HCT116 (cell line): ENCODE measurements at regions not wholly inside any gene's neighbourhood (a gene's known extent, or its start where the extent isn't known, plus 50 kb on each side); places are given as distances from the start of the nearest gene placed in this dataset.

ENCODE experiments used
- ATAC-seq: fragments of 200-7000 bp; cut with Tn5 transposase; 2 replicates; pipeline ENCODE4 v1.9.1; 2020; ENCODE audit warnings: mild to moderate bottlenecking, moderate library complexity
- BruUV-seq: library from RNA; stranded (reverse); fragments of 400-500 nt; replicated peaks from 2 replicates; lab custom pipeline; 2021; lab: Mats Ljungman, UMichigan
- CTCF ChIA-PET: fragments of 300-600 bp; sonication (Branson Sonifier 250); formaldehyde crosslinking; loops from one replicate; lab custom pipeline; 2021; ENCODE audit warnings: antibody characterized with exemption; lab: Charles Lee
- POLR2A ChIA-PET: fragments of 300-600, 350-600 bp; sonication (Branson Sonifier 250); formaldehyde crosslinking; loops from one replicate; lab custom pipeline; 2021; ENCODE audit warnings: antibody characterized with exemption; lab: Charles Lee
- RAD21 ChIA-PET, 2 experiments: fragments of 300-600 bp; sonication (Branson Sonifier 250); formaldehyde crosslinking; loops; one replicate each; lab custom pipeline; 2023; ENCODE audit warnings: low total read pairs in 2 of 2; ENCODE audit not compliant: uncharacterized antibody in 2 of 2, unreplicated experiment in 2 of 2, low non-redundant PET in 1 of 2; lab: Charles Lee
- DNase-seq: peaks from one replicate; pipeline ENCODE4 v3.0.0-alpha.2; 2010; ENCODE audit warnings: low read depth, low spot score
- H2AFZ ChIP-seq: fragments of 200-600 bp; shearing (Covaris generic), sonication (generic); 2 replicates; pipeline ENCODE4 v1.6.1; 2017; ENCODE audit warnings: low read depth, mixed run types, mixed read lengths, antibody characterized with exemption, low read length; ENCODE audit not compliant: poor library complexity, severe bottlenecking
- H3K27ac ChIP-seq: 2 replicates; pipeline ENCODE4 v1.5.1; 2012; ENCODE audit warnings: low read depth, low read length
- H3K27me3 ChIP-seq: fragments of 200-600 bp; sonication (generic); 2 replicates; pipeline ENCODE4 v1.6.1; 2016; ENCODE audit warnings: mixed run types, low read length, mixed read lengths; ENCODE audit not compliant: insufficient read depth
- H3K36me3 ChIP-seq, 2 experiments: fragments of 200-500 bp in 1 of 2; fragments of 200-600 bp in 1 of 2; sonication (Bioruptor generic) in 1 of 2; sonication (generic) in 1 of 2; 2 replicates each; pipeline versions ENCODE4 v1.5.1 to v1.6.1; 2014 to 2016; ENCODE audit warnings: low read length in 2 of 2, inconsistent platforms in 1 of 2, mixed read lengths in 1 of 2, mixed run types in 1 of 2; ENCODE audit not compliant: insufficient read depth in 2 of 2, control insufficient read depth in 1 of 2
- H3K4me1 ChIP-seq, 2 experiments: fragments of 200-600 bp in 1 of 2; sonication (generic) in 1 of 2; 2 replicates each; pipeline versions ENCODE4 v1.5.1 to v1.6.1; 2012 to 2017; ENCODE audit warnings: low read length in 2 of 2, inconsistent platforms in 1 of 2, mild to moderate bottlenecking in 1 of 2, mixed read lengths in 1 of 2, mixed run types in 1 of 2, moderate library complexity in 1 of 2; ENCODE audit not compliant: insufficient read depth in 2 of 2, control insufficient read depth in 1 of 2
- H3K4me2 ChIP-seq: fragments of 200-600 bp; sonication (generic); 2 replicates; pipeline ENCODE4 v1.6.1; 2017; ENCODE audit warnings: mixed run types, low read length, mixed read lengths
- H3K4me3 ChIP-seq, 2 experiments: fragments of 200-600 bp in 1 of 2; sonication (generic) in 1 of 2; replicated peaks in 1 of 2; 2 replicates each; pipeline ENCODE4 v1.5.1; 2011 to 2016; ENCODE audit warnings: low read length in 2 of 2, control low read depth in 1 of 2, low read depth in 1 of 2, mild to moderate bottlenecking in 1 of 2, mixed read lengths in 1 of 2, mixed run types in 1 of 2
- H3K79me2 ChIP-seq: fragments of 200-600 bp; sonication (generic); 2 replicates; pipeline ENCODE4 v1.6.1; 2017; ENCODE audit warnings: mild to moderate bottlenecking, mixed run types, low read length, moderate library complexity, mixed read lengths; ENCODE audit not compliant: insufficient read depth
- H3K9ac ChIP-seq: fragments of 200-600 bp; sonication (generic); 2 replicates; pipeline ENCODE4 v1.6.1; 2016; ENCODE audit warnings: low read length, mixed read lengths
- H3K9me2 ChIP-seq: fragments of 200-600 bp; sonication (generic), shearing (Covaris generic); 2 replicates; pipeline ENCODE4 v1.6.1; 2017; ENCODE audit warnings: mixed run types, mild to moderate bottlenecking, moderate library complexity; ENCODE audit not compliant: insufficient read depth
- H3K9me3 ChIP-seq, 2 experiments: fragments of 200-500 bp in 1 of 2; fragments of 200-600 bp in 1 of 2; sonication (Bioruptor generic) in 1 of 2; sonication (generic) in 1 of 2; 2 replicates each; pipeline ENCODE4 v1.6.1; 2014 to 2017; ENCODE audit warnings: low read length in 2 of 2, mixed read lengths in 2 of 2, inconsistent platforms in 1 of 2, low read depth in 1 of 2, mild to moderate bottlenecking in 1 of 2, mixed run types in 1 of 2, moderate library complexity in 1 of 2; ENCODE audit not compliant: control insufficient read depth in 1 of 2, insufficient read depth in 1 of 2
- H4K20me1 ChIP-seq: fragments of 200-600 bp; sonication (generic), shearing (Covaris generic); 2 replicates; pipeline ENCODE4 v1.6.1; 2017; ENCODE audit warnings: mixed run types, mild to moderate bottlenecking, moderate library complexity; ENCODE audit not compliant: insufficient read depth
- CBX3 ChIP-seq: IDR thresholded peaks from 2 replicates; pipeline ENCODE4 v1.6.1; 2012; ENCODE audit warnings: low read depth
- EZH2phosphoT487 ChIP-seq: fragments of 200-600 bp; IDR thresholded peaks from 2 replicates; pipeline ENCODE4 v1.6.1; 2018; ENCODE audit warnings: antibody characterized with exemption, borderline replicate concordance
- JUND ChIP-seq: IDR thresholded peaks from 2 replicates; pipeline ENCODE4 v1.6.1; 2012
- POLR2A ChIP-seq: IDR thresholded peaks from 2 replicates; pipeline ENCODE4 v1.7.0; 2011; ENCODE audit warnings: borderline replicate concordance; ENCODE audit not compliant: insufficient read depth, insufficient read length; ENCODE audit errors: extremely low read depth
- POLR2AphosphoS5 ChIP-seq: IDR thresholded peaks from 2 replicates; pipeline ENCODE4 v1.6.1; 2011; ENCODE audit warnings: mild to moderate bottlenecking, low read depth, low read length, moderate library complexity
- YY1 ChIP-seq: IDR thresholded peaks from 2 replicates; pipeline ENCODE4 v1.6.1; 2011; ENCODE audit warnings: low read length, low read depth, moderate library complexity, mild to moderate bottlenecking; ENCODE audit not compliant: insufficient replicate concordance; ENCODE audit errors: extremely low read depth
- intact Hi-C: fragments of 100-400 bp; cut with micrococcal nuclease; formaldehyde crosslinking; loops from 2 replicates; pipeline ENCODE4 v1.10.0; 2022
- TF ChIP-seq, protein P1 (sequence below): IDR thresholded peaks from 2 replicates; pipeline ENCODE4 v1.6.1; 2012
- TF ChIP-seq, protein P2 (sequence below), 3 experiments: fragments of 200-600 bp in 1 of 3; sonication (generic) in 1 of 3; IDR thresholded peaks in 2 of 3; conservative IDR thresholded peaks in 1 of 3; 2 replicates each; pipeline ENCODE4 v1.5.1; 2012 to 2017; ENCODE audit warnings: low read depth in 2 of 3, low read length in 2 of 3, antibody characterized with exemption in 1 of 3, borderline replicate concordance in 1 of 3, control low read depth in 1 of 3, mild to moderate bottlenecking in 1 of 3, mixed read lengths in 1 of 3, mixed run types in 1 of 3, moderate library complexity in 1 of 3; ENCODE audit not compliant: insufficient read depth in 1 of 3
- TF ChIP-seq, protein P3 (sequence below): IDR thresholded peaks from 2 replicates; pipeline ENCODE4 v1.6.1; 2012

DNA sequence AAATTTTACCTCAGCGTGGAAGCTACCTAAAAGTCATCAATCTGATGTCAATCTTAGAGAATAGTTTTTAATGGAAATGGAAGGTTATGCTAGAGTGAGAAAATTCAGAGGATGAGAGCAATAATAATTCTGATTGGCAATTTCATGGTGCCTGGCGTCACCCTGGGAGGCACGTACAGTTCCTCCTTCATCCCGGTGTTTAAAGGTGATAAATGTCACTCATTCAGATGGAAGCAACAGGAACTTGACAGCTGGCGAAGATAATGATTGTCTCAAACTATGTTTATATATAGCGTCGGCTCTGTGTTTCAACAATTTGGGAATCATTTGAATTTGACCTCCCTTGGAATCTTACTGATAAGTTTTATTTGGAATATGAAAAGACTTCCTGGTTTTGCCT is 108.4 kb downstream of the MED10 start:
- Histone ChIP-seq H3K4me3 (no peak overlapping the region), H3K36me3 (no peaks in the 10 kb centered on the region), H3K9ac (no peak overlapping the region), H3K27me3 (peaks cover 23% of the 10 kb centered on the region), H2AFZ (no peak overlapping the region), H3K9me2 (no peaks in the 10 kb centered on the region), H3K9me3 (no peaks in the 10 kb centered on the region), H3K27ac (no peak overlapping the region), H4K20me1 (no peaks in the 10 kb centered on the region), H3K4me1 (no peaks in the 10 kb centered on the region), H3K79me2 (no peaks in the 10 kb centered on the region), H3K4me2 (no peak overlapping the region)
- intact Hi-C loops: no loop called here
- ATAC-seq (no peak), DNase-seq (no peak)
- ChIA-PET POLR2A (no interaction called here), CTCF (no interaction called here), RAD21 (no interaction called here)
- no peak for TF ChIP-seq CBX3
- no peak for TF ChIP-seq POLR2A
- no peak for TF ChIP-seq YY1
- no peak for TF ChIP-seq POLR2AphosphoS5
- TF ChIP-seq JUND: no peak
- TF ChIP-seq EZH2phosphoT487: no peak
- TF ChIP-seq, protein P1, sequence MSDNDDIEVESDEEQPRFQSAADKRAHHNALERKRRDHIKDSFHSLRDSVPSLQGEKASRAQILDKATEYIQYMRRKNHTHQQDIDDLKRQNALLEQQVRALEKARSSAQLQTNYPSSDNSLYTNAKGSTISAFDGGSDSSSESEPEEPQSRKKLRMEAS: no peak
- TF ChIP-seq, protein P2, sequence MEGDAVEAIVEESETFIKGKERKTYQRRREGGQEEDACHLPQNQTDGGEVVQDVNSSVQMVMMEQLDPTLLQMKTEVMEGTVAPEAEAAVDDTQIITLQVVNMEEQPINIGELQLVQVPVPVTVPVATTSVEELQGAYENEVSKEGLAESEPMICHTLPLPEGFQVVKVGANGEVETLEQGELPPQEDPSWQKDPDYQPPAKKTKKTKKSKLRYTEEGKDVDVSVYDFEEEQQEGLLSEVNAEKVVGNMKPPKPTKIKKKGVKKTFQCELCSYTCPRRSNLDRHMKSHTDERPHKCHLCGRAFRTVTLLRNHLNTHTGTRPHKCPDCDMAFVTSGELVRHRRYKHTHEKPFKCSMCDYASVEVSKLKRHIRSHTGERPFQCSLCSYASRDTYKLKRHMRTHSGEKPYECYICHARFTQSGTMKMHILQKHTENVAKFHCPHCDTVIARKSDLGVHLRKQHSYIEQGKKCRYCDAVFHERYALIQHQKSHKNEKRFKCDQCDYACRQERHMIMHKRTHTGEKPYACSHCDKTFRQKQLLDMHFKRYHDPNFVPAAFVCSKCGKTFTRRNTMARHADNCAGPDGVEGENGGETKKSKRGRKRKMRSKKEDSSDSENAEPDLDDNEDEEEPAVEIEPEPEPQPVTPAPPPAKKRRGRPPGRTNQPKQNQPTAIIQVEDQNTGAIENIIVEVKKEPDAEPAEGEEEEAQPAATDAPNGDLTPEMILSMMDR (IDR thresholded peaks at IDR 0.05 in 2 of 3, conservative IDR thresholded peaks at IDR 0.05 in 1 of 3; ENCODE audit: borderline replicate concordance in 1 of 3, insufficient read depth in 1 of 3, low read depth in 2 of 3, low read length in 2 of 3): no peak
- TF ChIP-seq, protein P3, sequence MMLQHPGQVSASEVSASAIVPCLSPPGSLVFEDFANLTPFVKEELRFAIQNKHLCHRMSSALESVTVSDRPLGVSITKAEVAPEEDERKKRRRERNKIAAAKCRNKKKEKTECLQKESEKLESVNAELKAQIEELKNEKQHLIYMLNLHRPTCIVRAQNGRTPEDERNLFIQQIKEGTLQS: no peak
- no TSS peak for BruUV-seq
